Keratinocyte (primary cell): ENCODE measurements at regions not wholly inside any gene's neighbourhood (a gene's known extent, or its start where the extent isn't known, plus 50 kb on each side); places are given as distances from the start of the nearest gene placed in this dataset.

Experiments
- CTCF ChIP-seq, 3 experiments: IDR thresholded peaks in 1 of 3; conservative IDR thresholded peaks in 1 of 3; optimal IDR thresholded peaks in 1 of 3; 2 replicates in 2 of 3; 3 replicates in 1 of 3; pipeline versions ENCODE3 to v1.5.1; 2011; ENCODE audit warnings: low read length in 3 of 3, mild to moderate bottlenecking in 3 of 3, moderate library complexity in 2 of 3, control low read depth in 1 of 3, inconsistent platforms in 1 of 3; ENCODE audit not compliant: insufficient read depth in 2 of 3; ENCODE audit errors: extremely low read depth in 1 of 3
- EZH2 ChIP-seq: IDR thresholded peaks from one replicate; pipeline ENCODE4 v1.6.1; 2012; ENCODE audit warnings: inconsistent platforms, mild to moderate bottlenecking, low read length, moderate library complexity

DNA sequence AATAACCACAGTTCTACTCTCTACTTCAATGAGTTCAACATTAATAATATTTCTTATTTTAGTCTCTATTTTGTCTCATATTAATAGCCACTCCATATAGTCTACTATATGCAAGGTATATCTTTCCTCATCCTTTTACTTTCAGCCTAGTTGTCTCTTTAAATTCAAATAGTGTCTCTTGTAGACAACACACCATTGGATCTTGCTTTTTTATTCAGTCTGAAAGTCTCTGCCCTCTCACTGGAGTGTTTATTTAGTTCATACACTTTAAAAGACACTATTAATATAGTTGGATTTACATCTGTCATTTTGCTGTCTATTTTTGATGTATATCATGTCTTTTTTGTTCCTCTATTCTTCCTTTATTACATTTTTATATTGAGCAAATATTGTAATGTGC, 103.5 kb downstream of the RFPL4B start:
- TF ChIP-seq CTCF (optimal IDR thresholded peaks at IDR 0.05 in 1 of 3, IDR thresholded peaks at IDR 0.05 in 1 of 3, conservative IDR thresholded peaks at IDR 0.05 in 1 of 3; ENCODE audit: extremely low read depth in 1 of 3, insufficient read depth in 2 of 3, low read length in 3 of 3) = no peak
- TF ChIP-seq EZH2 = no peak
